ENCODE measurements at regions not wholly inside any gene's neighbourhood (a gene's known extent, or its start where the extent isn't known, plus 50 kb on each side); places are given as distances from the start of the nearest gene placed in this dataset.

DNA sequence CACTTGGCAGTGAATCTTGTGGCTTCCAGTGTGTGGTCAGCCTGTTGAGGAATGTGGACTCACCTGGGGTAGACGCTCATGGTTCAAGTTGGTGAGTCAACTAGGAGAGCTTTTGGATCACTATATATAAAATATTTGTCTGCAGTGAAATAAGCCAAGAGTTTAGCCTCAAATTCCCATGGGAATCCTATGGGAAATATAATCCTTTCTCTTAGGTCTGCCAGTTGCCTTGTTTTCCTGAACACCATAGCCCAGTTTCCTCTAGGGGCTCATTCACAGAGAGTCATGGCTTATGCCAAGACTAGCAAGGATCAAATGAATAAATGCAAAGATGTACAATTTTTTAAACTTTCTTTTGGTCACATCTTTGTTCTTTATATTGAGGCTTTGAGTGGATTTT lies 100.1 kb upstream of the NPHP3 start:
- DNase-seq, result no peak
- H3K4me3 ChIP-seq (ENCODE audit: low read depth, low read length), result no peak overlapping the region
- H3K27me3 ChIP-seq (ENCODE audit: control insufficient read depth, insufficient read depth, low read length), result no peaks in the 10 kb centered on the region
- ATAC-seq (ENCODE audit: low read depth in 2 of 2), result no peak
- no peaks in the 10 kb centered on the region for H3K9me3 ChIP-seq (ENCODE audit: control insufficient read depth in 2 of 2, low read length in 2 of 2)
- H3K4me3 Mint-ChIP-seq, result no peak overlapping the region
- H3K9me3 Mint-ChIP-seq, result peaks cover 0 to 3% (median 0%) of the 10 kb centered on the region in 7 donors
- H3K4me1 Mint-ChIP-seq, result no peaks in the 10 kb centered on the region
- no peak overlapping the region for H3K27ac ChIP-seq (ENCODE audit: insufficient read depth, low read length, poor library complexity, severe bottlenecking)
- H3K36me3 ChIP-seq (ENCODE audit: control insufficient read depth, insufficient read depth, low read length), result no peaks in the 10 kb centered on the region
- H3K36me3 Mint-ChIP-seq, result no peaks in the 10 kb centered on the region
- no peaks in the 10 kb centered on the region for H3K4me1 ChIP-seq (ENCODE audit: control insufficient read depth, insufficient read depth, low read length, poor library complexity, severe bottlenecking)
- peaks cover 4% of the 10 kb centered on the region for H3K27me3 Mint-ChIP-seq
- no peak overlapping the region for H3K27ac Mint-ChIP-seq

DNA sequence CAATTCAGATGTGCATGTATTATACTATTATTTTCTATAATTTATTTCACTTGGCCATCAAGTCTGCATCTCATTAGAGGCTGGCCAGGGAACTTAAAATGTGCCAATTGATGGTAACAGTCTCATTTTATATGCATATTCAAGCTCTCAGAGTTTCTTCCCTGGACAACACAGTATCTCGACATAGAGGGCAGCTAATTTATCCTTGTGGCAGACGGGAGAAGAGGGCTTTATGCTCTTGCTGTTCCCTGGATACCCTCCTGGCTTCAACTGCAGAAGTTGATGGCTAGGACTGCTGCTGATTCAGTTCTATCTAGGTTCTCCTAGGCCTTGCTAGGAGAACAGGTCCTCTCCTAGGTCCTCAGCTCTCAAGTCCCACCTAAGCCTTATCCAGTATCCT lies 99.1 kb upstream of the NPHP3 start:
- H3K27ac ChIP-seq (ENCODE audit: insufficient read depth, low read length, poor library complexity, severe bottlenecking), result no peak overlapping the region

DNA sequence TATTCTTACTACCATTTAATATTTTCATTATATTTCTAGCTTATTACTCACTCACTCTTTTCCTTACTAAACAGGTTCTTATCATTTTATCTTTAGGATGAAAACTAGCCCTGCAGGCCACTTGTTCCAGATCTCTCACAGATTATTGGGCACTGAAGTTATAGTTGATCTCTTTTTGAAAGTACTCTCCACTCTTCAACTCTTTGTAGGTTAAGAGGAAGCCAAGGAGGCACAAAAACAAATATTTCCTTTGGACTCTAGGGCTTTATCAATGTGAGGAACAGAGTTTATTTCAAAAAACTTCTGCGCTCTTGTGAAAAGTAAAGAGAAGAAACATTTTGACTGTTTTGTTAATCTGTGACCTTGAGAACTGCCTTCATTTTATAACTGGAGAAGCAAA lies 96.0 kb upstream of the NPHP3 start:
- Histone ChIP-seq H3K27ac (ENCODE audit: insufficient read depth, low read length, poor library complexity, severe bottlenecking) (no peak overlapping the region), H3K4me1 (ENCODE audit: control insufficient read depth, insufficient read depth, low read length, poor library complexity, severe bottlenecking) (no peaks in the 10 kb centered on the region), H3K9me3 (ENCODE audit: control insufficient read depth in 2 of 2, low read length in 2 of 2) (no peaks in the 10 kb centered on the region), H3K4me3 (ENCODE audit: low read depth, low read length) (no peak overlapping the region), H3K27me3 (ENCODE audit: control insufficient read depth, insufficient read depth, low read length) (peaks cover 4% of the 10 kb centered on the region), H3K36me3 (ENCODE audit: control insufficient read depth, insufficient read depth, low read length) (no peaks in the 10 kb centered on the region)
- Mint-ChIP-seq H3K27ac (no peak overlapping the region), H3K9me3 (peaks cover 0 to 3% (median 2%) of the 10 kb centered on the region in 7 donors), H3K4me3 (no peak overlapping the region), H3K27me3 (peaks cover 5% of the 10 kb centered on the region), H3K4me1 (no peaks in the 10 kb centered on the region), H3K36me3 (no peaks in the 10 kb centered on the region)
- DNase-seq, result no peak
- ATAC-seq (ENCODE audit: low read depth in 2 of 2), result no peak

More for the DNA sequence above, 99.1 kb upstream of the NPHP3 start:
- Histone ChIP-seq H3K27me3 (ENCODE audit: control insufficient read depth, insufficient read depth, low read length) (no peaks in the 10 kb centered on the region), H3K9me3 (ENCODE audit: control insufficient read depth in 2 of 2, low read length in 2 of 2) (no peaks in the 10 kb centered on the region), H3K4me3 (ENCODE audit: low read depth, low read length) (no peak overlapping the region), H3K36me3 (ENCODE audit: control insufficient read depth, insufficient read depth, low read length) (no peaks in the 10 kb centered on the region), H3K4me1 (ENCODE audit: control insufficient read depth, insufficient read depth, low read length, poor library complexity, severe bottlenecking) (no peaks in the 10 kb centered on the region)
- Mint-ChIP-seq H3K4me3 (no peak overlapping the region), H3K4me1 (no peaks in the 10 kb centered on the region), H3K27ac (no peak overlapping the region), H3K27me3 (no peaks in the 10 kb centered on the region), H3K36me3 (no peaks in the 10 kb centered on the region), H3K9me3 (peaks cover 0 to 3% (median 0%) of the 10 kb centered on the region in 7 donors)
- DNase-seq, result no peak
- no peak for ATAC-seq (ENCODE audit: low read depth in 2 of 2)

DNA sequence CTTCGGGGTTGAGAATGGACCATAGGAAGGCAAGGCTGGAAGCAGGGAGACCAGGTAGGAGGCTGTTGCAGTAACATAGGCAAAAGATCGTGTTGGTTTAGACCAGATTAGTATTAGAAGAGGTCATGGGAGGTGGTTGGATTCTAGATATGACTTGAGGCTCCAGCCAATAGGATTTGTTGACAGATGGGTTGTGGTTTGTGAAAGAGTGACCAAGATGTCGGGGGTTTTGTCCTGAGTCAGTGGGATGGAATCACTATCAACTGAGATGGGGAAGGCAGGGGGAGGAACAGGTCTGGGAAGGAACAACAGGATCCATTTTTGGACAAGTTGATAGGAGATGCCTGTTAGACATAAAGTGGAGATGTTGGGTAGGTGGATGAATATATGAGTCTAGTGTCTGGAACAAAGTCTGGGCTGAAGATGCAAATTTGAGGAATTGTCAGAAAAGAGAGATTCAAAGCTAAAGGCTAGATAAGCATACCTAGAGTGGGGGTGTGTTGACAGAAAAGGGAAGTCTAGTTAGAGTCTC lies 95.5 kb upstream of the NPHP3 start:
- peaks cover 5% of the 10 kb centered on the region for H3K27me3 Mint-ChIP-seq
- DNase-seq (no peak), ATAC-seq (ENCODE audit: low read depth in 2 of 2) (no peak)
- Histone ChIP-seq H3K4me3 (ENCODE audit: low read depth, low read length) (no peak overlapping the region), H3K9me3 (ENCODE audit: control insufficient read depth in 2 of 2, low read length in 2 of 2) (no peaks in the 10 kb centered on the region), H3K4me1 (ENCODE audit: control insufficient read depth, insufficient read depth, low read length, poor library complexity, severe bottlenecking) (no peaks in the 10 kb centered on the region), H3K27me3 (ENCODE audit: control insufficient read depth, insufficient read depth, low read length) (peaks cover 7% of the 10 kb centered on the region), H3K36me3 (ENCODE audit: control insufficient read depth, insufficient read depth, low read length) (no peaks in the 10 kb centered on the region), H3K27ac (ENCODE audit: insufficient read depth, low read length, poor library complexity, severe bottlenecking) (no peak overlapping the region)
- H3K9me3 Mint-ChIP-seq, result peaks cover 0 to 6% (median 2%) of the 10 kb centered on the region in 7 donors
- no peak overlapping the region for H3K4me3 Mint-ChIP-seq
- H3K4me1 Mint-ChIP-seq, result no peaks in the 10 kb centered on the region
- H3K36me3 Mint-ChIP-seq, result no peaks in the 10 kb centered on the region
- H3K27ac Mint-ChIP-seq, result no peak overlapping the region

DNA sequence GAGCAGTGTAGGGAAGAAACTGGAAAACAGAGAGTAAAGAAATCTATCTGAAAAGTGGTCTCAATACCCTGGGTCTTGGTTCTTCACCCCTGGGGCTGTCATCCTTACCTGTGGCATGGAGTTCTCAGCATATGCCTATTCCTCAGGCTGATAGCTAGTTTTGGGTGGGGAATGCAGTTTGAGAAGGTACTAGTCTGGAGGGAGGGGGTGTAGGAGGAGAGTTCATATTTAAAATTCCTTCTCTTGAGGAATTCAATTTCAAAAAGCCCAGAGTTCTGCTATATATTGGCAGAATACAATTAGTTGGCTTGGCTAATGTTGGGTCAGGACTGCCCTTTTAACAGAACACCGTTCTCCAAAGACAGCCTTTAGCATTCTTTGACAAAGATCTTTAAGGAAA lies 82.9 kb upstream of the NPHP3 start:
- Histone ChIP-seq H3K27ac (ENCODE audit: insufficient read depth, low read length, poor library complexity, severe bottlenecking) (no peak overlapping the region), H3K4me3 (ENCODE audit: low read depth, low read length) (no peak overlapping the region), H3K27me3 (ENCODE audit: control insufficient read depth, insufficient read depth, low read length) (no peaks in the 10 kb centered on the region), H3K36me3 (ENCODE audit: control insufficient read depth, insufficient read depth, low read length) (no peaks in the 10 kb centered on the region), H3K4me1 (ENCODE audit: control insufficient read depth, insufficient read depth, low read length, poor library complexity, severe bottlenecking) (no peaks in the 10 kb centered on the region), H3K9me3 (ENCODE audit: control insufficient read depth in 2 of 2, low read length in 2 of 2) (no peaks in the 10 kb centered on the region)
- Mint-ChIP-seq H3K27me3 (peaks cover 10% of the 10 kb centered on the region), H3K4me1 (no peaks in the 10 kb centered on the region), H3K36me3 (no peaks in the 10 kb centered on the region), H3K9me3 (peaks cover 0 to 9% (median 0%) of the 10 kb centered on the region in 7 donors), H3K4me3 (no peak overlapping the region), H3K27ac (no peak overlapping the region)
- DNase-seq, result no peak
- ATAC-seq (ENCODE audit: low read depth in 2 of 2), result no peak

DNA sequence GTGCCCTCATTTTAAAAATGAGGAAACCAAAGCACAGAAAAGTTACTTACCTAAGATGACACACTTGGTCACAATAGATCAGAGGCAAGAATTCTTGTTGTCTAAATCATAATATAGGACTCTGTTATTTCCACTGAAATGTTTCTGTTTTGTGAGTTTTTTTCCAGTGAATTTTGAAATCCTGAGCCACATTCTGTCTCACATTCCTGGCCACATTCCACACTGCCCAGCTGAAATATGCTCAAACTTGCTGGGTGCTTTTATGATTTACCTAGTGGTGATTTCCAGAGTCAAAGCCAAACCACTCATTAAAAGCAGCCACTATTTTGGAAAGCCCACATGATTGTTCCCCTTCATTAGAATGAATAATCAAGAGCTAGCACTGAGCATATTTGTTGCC lies 82.3 kb upstream of the NPHP3 start:
- no peaks in the 10 kb centered on the region for H3K4me1 Mint-ChIP-seq
- no peak overlapping the region for H3K27ac ChIP-seq (ENCODE audit: insufficient read depth, low read length, poor library complexity, severe bottlenecking)
- no peak overlapping the region for H3K4me3 ChIP-seq (ENCODE audit: low read depth, low read length)
- no peaks in the 10 kb centered on the region for H3K36me3 Mint-ChIP-seq
- peaks cover 0 to 7% (median 0%) of the 10 kb centered on the region in 7 donors for H3K9me3 Mint-ChIP-seq
- H3K27me3 Mint-ChIP-seq, result peaks cover 10% of the 10 kb centered on the region
- ATAC-seq (ENCODE audit: low read depth in 2 of 2) (no peak), DNase-seq (no peak)
- H3K9me3 ChIP-seq (ENCODE audit: control insufficient read depth in 2 of 2, low read length in 2 of 2), result no peaks in the 10 kb centered on the region
- no peaks in the 10 kb centered on the region for H3K4me1 ChIP-seq (ENCODE audit: control insufficient read depth, insufficient read depth, low read length, poor library complexity, severe bottlenecking)
- no peak overlapping the region for H3K4me3 Mint-ChIP-seq
- no peaks in the 10 kb centered on the region for H3K36me3 ChIP-seq (ENCODE audit: control insufficient read depth, insufficient read depth, low read length)
- no peaks in the 10 kb centered on the region for H3K27me3 ChIP-seq (ENCODE audit: control insufficient read depth, insufficient read depth, low read length)
- H3K27ac Mint-ChIP-seq, result no peak overlapping the region

DNA sequence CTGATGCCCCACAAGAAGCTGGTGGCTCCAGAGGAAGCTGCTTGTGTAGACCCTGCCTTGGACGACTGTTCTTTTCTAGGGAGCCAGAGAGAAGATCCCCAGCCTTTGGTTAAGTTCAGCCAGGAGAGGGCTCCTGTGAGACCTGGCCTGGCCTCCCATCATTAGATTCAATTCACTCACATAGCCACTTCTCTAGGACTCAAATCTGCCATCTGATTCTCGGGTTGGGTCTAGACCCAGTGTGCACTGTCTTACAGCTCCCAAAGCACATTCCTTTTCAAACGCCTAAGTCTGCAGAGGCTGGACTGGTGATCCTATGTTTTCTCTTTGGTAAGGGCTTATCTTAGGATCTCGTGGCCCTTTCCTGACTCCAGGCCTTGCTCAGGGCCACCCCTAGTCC lies 81.7 kb upstream of the NPHP3 start:
- H3K27ac ChIP-seq (ENCODE audit: insufficient read depth, low read length, poor library complexity, severe bottlenecking), result no peak overlapping the region
- Mint-ChIP-seq H3K27me3 (peaks cover 10% of the 10 kb centered on the region), H3K36me3 (no peaks in the 10 kb centered on the region), H3K9me3 (peaks cover 0 to 7% (median 0%) of the 10 kb centered on the region in 7 donors), H3K27ac (no peak overlapping the region), H3K4me1 (no peaks in the 10 kb centered on the region), H3K4me3 (no peak overlapping the region)
- H3K27me3 ChIP-seq (ENCODE audit: control insufficient read depth, insufficient read depth, low read length), result no peaks in the 10 kb centered on the region
- ATAC-seq (ENCODE audit: low read depth in 2 of 2) (no peak), DNase-seq (no peak)
- H3K9me3 ChIP-seq (ENCODE audit: control insufficient read depth in 2 of 2, low read length in 2 of 2), result no peaks in the 10 kb centered on the region
- no peaks in the 10 kb centered on the region for H3K4me1 ChIP-seq (ENCODE audit: control insufficient read depth, insufficient read depth, low read length, poor library complexity, severe bottlenecking)
- no peak overlapping the region for H3K4me3 ChIP-seq (ENCODE audit: low read depth, low read length)
- no peaks in the 10 kb centered on the region for H3K36me3 ChIP-seq (ENCODE audit: control insufficient read depth, insufficient read depth, low read length)

DNA sequence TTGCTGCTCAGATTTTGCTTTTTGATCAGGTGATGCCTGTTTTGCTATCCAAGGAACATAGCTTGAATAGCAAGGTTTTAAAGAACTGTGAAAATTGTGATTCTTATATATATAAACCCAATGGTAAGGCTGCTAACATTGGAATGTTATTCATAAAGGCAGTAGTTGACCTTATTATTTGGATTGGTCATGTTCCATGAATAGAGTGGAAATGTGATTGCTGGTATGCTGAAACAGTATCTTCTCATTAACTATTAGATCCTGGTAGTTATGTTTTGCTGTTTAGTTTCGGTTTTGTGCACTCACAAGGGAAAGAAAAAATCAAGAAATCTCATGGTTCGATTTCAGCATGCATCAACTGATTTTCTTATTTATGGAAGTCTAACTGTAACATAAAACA lies 78.7 kb upstream of the NPHP3 start:
- Mint-ChIP-seq H3K9me3 (peaks cover 0 to 5% (median 0%) of the 10 kb centered on the region in 7 donors), H3K27ac (no peak overlapping the region), H3K4me1 (no peaks in the 10 kb centered on the region), H3K27me3 (peaks cover 8% of the 10 kb centered on the region), H3K36me3 (no peaks in the 10 kb centered on the region), H3K4me3 (no peak overlapping the region)
- no peak overlapping the region for H3K4me3 ChIP-seq (ENCODE audit: low read depth, low read length)
- no peaks in the 10 kb centered on the region for H3K9me3 ChIP-seq (ENCODE audit: control insufficient read depth in 2 of 2, low read length in 2 of 2)
- no peaks in the 10 kb centered on the region for H3K27me3 ChIP-seq (ENCODE audit: control insufficient read depth, insufficient read depth, low read length)
- DNase-seq (no peak), ATAC-seq (ENCODE audit: low read depth in 2 of 2) (no peak)
- H3K27ac ChIP-seq (ENCODE audit: insufficient read depth, low read length, poor library complexity, severe bottlenecking), result no peak overlapping the region
- H3K36me3 ChIP-seq (ENCODE audit: control insufficient read depth, insufficient read depth, low read length), result no peaks in the 10 kb centered on the region
- no peaks in the 10 kb centered on the region for H3K4me1 ChIP-seq (ENCODE audit: control insufficient read depth, insufficient read depth, low read length, poor library complexity, severe bottlenecking)
